H9 (cell line): ENCODE measurements at regions not wholly inside any gene's neighbourhood (a gene's known extent, or its start where the extent isn't known, plus 50 kb on each side); places are given as distances from the start of the nearest gene placed in this dataset.

ENCODE experiments used
- DNase-seq: peaks from one replicate; pipeline ENCODE4 v3.0.0-alpha.2; 2017
- H2AFZ ChIP-seq: one replicate; pipeline ENCODE4 v1.6.1; 2013; ENCODE audit warnings: mild to moderate bottlenecking, low read length, control low read depth, moderate library complexity
- H2AK5ac ChIP-seq: 2 replicates; pipeline ENCODE4 v1.6.1; 2013; ENCODE audit warnings: low read length, control low read depth, mixed read lengths; ENCODE audit not compliant: insufficient read length
- H2BK120ac ChIP-seq: one replicate; pipeline ENCODE4 v1.6.1; 2013; ENCODE audit warnings: low read depth, mild to moderate bottlenecking, low read length, control low read depth, inconsistent platforms; ENCODE audit not compliant: poor library complexity, severe bottlenecking
- H2BK12ac ChIP-seq: 2 replicates; pipeline ENCODE4 v1.6.1; 2013; ENCODE audit warnings: low read length, control low read depth, mixed read lengths, low read depth; ENCODE audit not compliant: insufficient read length
- H2BK15ac ChIP-seq: 2 replicates; pipeline ENCODE4 v1.6.1; 2013; ENCODE audit warnings: low read depth, low read length, control low read depth
- H2BK20ac ChIP-seq: one replicate; pipeline ENCODE4 v1.6.1; 2013; ENCODE audit warnings: low read depth, mild to moderate bottlenecking, low read length, control low read depth, inconsistent platforms; ENCODE audit not compliant: poor library complexity, severe bottlenecking
- H2BK5ac ChIP-seq: 2 replicates; pipeline ENCODE4 v1.6.1; 2013; ENCODE audit warnings: low read length, control low read depth, mixed read lengths; ENCODE audit not compliant: insufficient read length
- H3K14ac ChIP-seq: 2 replicates; pipeline ENCODE4 v1.6.1; 2013; ENCODE audit warnings: low read length, control low read depth; ENCODE audit not compliant: insufficient read depth
- H3K18ac ChIP-seq: 2 replicates; pipeline ENCODE4 v1.6.1; 2013; ENCODE audit warnings: low read depth, mild to moderate bottlenecking, mixed read lengths, low read length, control low read depth; ENCODE audit not compliant: insufficient read length
- H3K23ac ChIP-seq: 2 replicates; pipeline ENCODE4 v1.6.1; 2013; ENCODE audit warnings: low read length, control low read depth, mixed read lengths, low read depth; ENCODE audit not compliant: insufficient read length
- H3K23me2 ChIP-seq: 2 replicates; pipeline ENCODE4 v1.6.1; 2013; ENCODE audit warnings: low read depth, mild to moderate bottlenecking, mixed read lengths, low read length, control low read depth; ENCODE audit not compliant: insufficient read length, poor library complexity, severe bottlenecking
- H3K27ac ChIP-seq: 2 replicates; pipeline ENCODE4 v1.5.1; 2013; ENCODE audit warnings: low read length, control low read depth, mixed read lengths, low read depth; ENCODE audit not compliant: insufficient read length
- H3K27me3 ChIP-seq: 2 replicates; pipeline ENCODE4 v1.6.1; 2013; ENCODE audit warnings: low read length, control low read depth, inconsistent platforms; ENCODE audit not compliant: insufficient read depth
- H3K4ac ChIP-seq: 2 replicates; pipeline ENCODE4 v1.6.1; 2013; ENCODE audit warnings: low read depth, mild to moderate bottlenecking, control low read depth, inconsistent platforms, low read length, moderate library complexity
- H3K4me1 ChIP-seq: 2 replicates; pipeline ENCODE4 v1.6.1; 2013; ENCODE audit warnings: low read length, control low read depth, inconsistent platforms; ENCODE audit not compliant: insufficient read depth
- H3K4me2 ChIP-seq: 2 replicates; pipeline ENCODE4 v1.6.1; 2013; ENCODE audit warnings: low read length, control low read depth, mixed read lengths; ENCODE audit not compliant: insufficient read length, insufficient read depth
- H3K56ac ChIP-seq: 2 replicates; pipeline ENCODE4 v1.6.1; 2013; ENCODE audit warnings: low read depth, mild to moderate bottlenecking, mixed read lengths, low read length, control low read depth; ENCODE audit not compliant: insufficient read length
- H3K79me1 ChIP-seq: 2 replicates; pipeline ENCODE4 v1.6.1; 2013; ENCODE audit warnings: low read depth, mild to moderate bottlenecking, moderate library complexity, low read length, control low read depth, inconsistent platforms; ENCODE audit not compliant: insufficient read depth, poor library complexity, severe bottlenecking
- H3K79me2 ChIP-seq: 2 replicates; pipeline ENCODE4 v1.6.1; 2013; ENCODE audit warnings: low read length, control low read depth, inconsistent platforms; ENCODE audit not compliant: insufficient read depth
- H3K9ac ChIP-seq: 2 replicates; pipeline ENCODE4 v1.6.1; 2013; ENCODE audit warnings: low read length, control low read depth, mixed read lengths; ENCODE audit not compliant: insufficient read length; ENCODE audit errors: extremely low read depth
- H3K9me3 ChIP-seq: one replicate; pipeline ENCODE4 v1.6.1; 2013; ENCODE audit warnings: low read depth, low read length, inconsistent platforms; ENCODE audit not compliant: control insufficient read depth
- H3T11ph ChIP-seq: one replicate; pipeline ENCODE4 v1.6.1; 2013; ENCODE audit warnings: mild to moderate bottlenecking, low read length, control low read depth, inconsistent platforms
- H4K20me1 ChIP-seq: one replicate; pipeline ENCODE4 v1.6.1; 2013; ENCODE audit not compliant: control insufficient read depth, insufficient read length, insufficient read depth
- H4K5ac ChIP-seq: 2 replicates; pipeline ENCODE4 v1.6.1; 2013; ENCODE audit warnings: low read depth, mild to moderate bottlenecking, mixed read lengths, low read length, control low read depth; ENCODE audit not compliant: insufficient read length
- H4K8ac ChIP-seq: replicated peaks from 2 replicates; pipeline ENCODE4 v1.6.1; 2013; ENCODE audit warnings: low read length, control low read depth, mixed read lengths, low read depth; ENCODE audit not compliant: insufficient read length
- H4K91ac ChIP-seq: 2 replicates; pipeline ENCODE4 v1.6.1; 2013; ENCODE audit warnings: low read depth, mild to moderate bottlenecking, moderate library complexity, mixed read lengths, low read length, control low read depth; ENCODE audit not compliant: insufficient read length
- H3K27ac Mint-ChIP-seq, 3 experiments: 2 replicates in 2 of 3; 3 replicates in 1 of 3; pipeline ENCODE4 v1.8.0; 2020 to 2021; ENCODE audit warnings: mixed read lengths in 3 of 3, mild to moderate bottlenecking in 1 of 3, moderate library complexity in 1 of 3
- H3K27me3 Mint-ChIP-seq: 2 replicates; pipeline ENCODE4 v1.8.0; 2021; ENCODE audit warnings: low read depth, mild to moderate bottlenecking, moderate library complexity, mixed read lengths
- H3K36me3 Mint-ChIP-seq, 3 experiments: 2 replicates in 2 of 3; 3 replicates in 1 of 3; pipeline ENCODE4 v1.8.0; 2020 to 2021; ENCODE audit warnings: low read depth in 3 of 3, mixed read lengths in 3 of 3; ENCODE audit not compliant: insufficient read depth in 1 of 3
- H3K4me1 Mint-ChIP-seq, 2 experiments: 2 replicates each; pipeline ENCODE4 v1.8.0; 2020; ENCODE audit warnings: mixed read lengths in 2 of 2
- H3K4me3 Mint-ChIP-seq, 2 experiments: 2 replicates in 1 of 2; 3 replicates in 1 of 2; pipeline ENCODE4 v1.8.0; 2020 to 2021; ENCODE audit warnings: mild to moderate bottlenecking in 2 of 2, mixed read lengths in 2 of 2, moderate library complexity in 1 of 2
- H3K9me3 Mint-ChIP-seq, 2 experiments: 2 replicates in 1 of 2; 3 replicates in 1 of 2; pipeline ENCODE4 v1.8.0; 2020; ENCODE audit warnings: mild to moderate bottlenecking in 2 of 2, mixed read lengths in 2 of 2, moderate library complexity in 1 of 2
- WGBS: extraction: QIAGEN DNeasy Blood & Tissue Kit; methylation state at CpG from one replicate; pipeline ENCODE4 v1.1.7; 2013; ENCODE audit warnings: missing lambda C conversion rate, low lambda C conversion rate, mixed read lengths; ENCODE audit not compliant: insufficient read length; ENCODE audit errors: extremely low coverage; 5-methylcytosine and 5-hydroxymethylcytosine counted together
- TF ChIP-seq, protein P1 (sequence below): fragments of 200-600 bp; sonication (generic); conservative IDR thresholded peaks from 3 replicates; pipeline ENCODE4 v1.8.0; 2021; ENCODE audit warnings: antibody characterized with exemption, mild to moderate bottlenecking

- DNase-seq, result no peak
- no peak overlapping the region for H2BK5ac ChIP-seq
- H3K79me1 ChIP-seq, result no peaks in the 10 kb centered on the region
- no peaks in the 10 kb centered on the region; the same call in 1 of the 2 replicates for H3K27me3 Mint-ChIP-seq
- H3K27ac ChIP-seq, result no peak overlapping the region
- no peaks in the 10 kb centered on the region for H3K27me3 ChIP-seq
- H3K4ac ChIP-seq, result no peak overlapping the region
- H4K8ac ChIP-seq, result no peak overlapping the region
- no peaks in the 10 kb centered on the region for H3K4me1 ChIP-seq
- H3K56ac ChIP-seq, result no peak overlapping the region
- no peak overlapping the region; a peak in 1 of 7 replicates for H3K27ac Mint-ChIP-seq
- no peak overlapping the region for H3K9ac ChIP-seq
- H2BK15ac ChIP-seq, result no peak overlapping the region
- H3K79me2 ChIP-seq, result no peaks in the 10 kb centered on the region
- no peak overlapping the region for H3K14ac ChIP-seq
- no peak overlapping the region for H2AFZ ChIP-seq
- no peak overlapping the region for H3K4me2 ChIP-seq
- H2BK20ac ChIP-seq, result no peak overlapping the region
- no peaks in the 10 kb centered on the region; a peak in 1 of 7 replicates for H3K36me3 Mint-ChIP-seq
- H3K9me3 ChIP-seq, result no peaks in the 10 kb centered on the region
- TF ChIP-seq, protein P1, sequence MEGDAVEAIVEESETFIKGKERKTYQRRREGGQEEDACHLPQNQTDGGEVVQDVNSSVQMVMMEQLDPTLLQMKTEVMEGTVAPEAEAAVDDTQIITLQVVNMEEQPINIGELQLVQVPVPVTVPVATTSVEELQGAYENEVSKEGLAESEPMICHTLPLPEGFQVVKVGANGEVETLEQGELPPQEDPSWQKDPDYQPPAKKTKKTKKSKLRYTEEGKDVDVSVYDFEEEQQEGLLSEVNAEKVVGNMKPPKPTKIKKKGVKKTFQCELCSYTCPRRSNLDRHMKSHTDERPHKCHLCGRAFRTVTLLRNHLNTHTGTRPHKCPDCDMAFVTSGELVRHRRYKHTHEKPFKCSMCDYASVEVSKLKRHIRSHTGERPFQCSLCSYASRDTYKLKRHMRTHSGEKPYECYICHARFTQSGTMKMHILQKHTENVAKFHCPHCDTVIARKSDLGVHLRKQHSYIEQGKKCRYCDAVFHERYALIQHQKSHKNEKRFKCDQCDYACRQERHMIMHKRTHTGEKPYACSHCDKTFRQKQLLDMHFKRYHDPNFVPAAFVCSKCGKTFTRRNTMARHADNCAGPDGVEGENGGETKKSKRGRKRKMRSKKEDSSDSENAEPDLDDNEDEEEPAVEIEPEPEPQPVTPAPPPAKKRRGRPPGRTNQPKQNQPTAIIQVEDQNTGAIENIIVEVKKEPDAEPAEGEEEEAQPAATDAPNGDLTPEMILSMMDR, result no peak
- H4K91ac ChIP-seq, result no peak overlapping the region
- no peak overlapping the region for H3T11ph ChIP-seq
- no CpG with 5 or more reads among the region's 2 CpGs for WGBS
- H3K9me3 Mint-ChIP-seq, result no peaks in the 10 kb centered on the region
- no peak overlapping the region for H3K4me3 Mint-ChIP-seq
- H4K20me1 ChIP-seq, result no peaks in the 10 kb centered on the region
- no peak overlapping the region for H2BK120ac ChIP-seq
- no peak overlapping the region for H4K5ac ChIP-seq
- H3K23me2 ChIP-seq, result no peaks in the 10 kb centered on the region
- peaks cover 5 to 6% of the 10 kb centered on the region in 2 experiments for H3K4me1 Mint-ChIP-seq
- no peak overlapping the region for H3K23ac ChIP-seq
- H2BK12ac ChIP-seq, result no peak overlapping the region
- H3K18ac ChIP-seq, result no peak overlapping the region
- H2AK5ac ChIP-seq, result no peak overlapping the region
Observed at GRCh38 chr9:19975499-19975898, 186.7 kb upstream of the SLC24A2 start.
